H1 (cell line): ENCODE measurements at regions not wholly inside any gene's neighbourhood (a gene's known extent, or its start where the extent isn't known, plus 50 kb on each side); places are given as distances from the start of the nearest gene placed in this dataset.
"Not testable (repeated sequence)": the region's sequence is repeated elsewhere in the genome, so short reads cannot be mapped to it uniquely, and the experiment has no call there.

Source experiments
- CTCF ChIA-PET: fragments of 300-600 bp; sonication (Branson Sonifier 250); formaldehyde crosslinking; loops from one replicate; lab custom pipeline; 2021; ENCODE audit not compliant: partially characterized antibody; lab: Charles Lee
- POLR2A ChIA-PET: fragments of 300-600 bp; sonication (Branson Sonifier 250); formaldehyde crosslinking; loops from one replicate; lab custom pipeline; 2021; ENCODE audit warnings: inconsistent platforms; ENCODE audit not compliant: partially characterized antibody; lab: Charles Lee
- DNase-seq, 2 experiments: peaks; one replicate each; pipeline versions ENCODE4 v3.0.0 to v3.0.0-alpha.2; 2010 to 2022; ENCODE audit warnings: low spot score in 2 of 2, low read depth in 1 of 2, mixed read lengths in 1 of 2
- FAIRE-seq: peaks from 2 replicates; lab custom pipeline; 2011; peaks lifted over from hg19 to GRCh38; lab: Jason Lieb, UNC
- H2AFZ ChIP-seq: 2 replicates; pipeline ENCODE4 v1.8.1; 2012; ENCODE audit warnings: low read length, inconsistent platforms
- H2AK5ac ChIP-seq: 2 replicates; pipeline ENCODE4 v1.6.1; 2013; ENCODE audit warnings: low read depth, low read length
- H2BK120ac ChIP-seq: replicated peaks from 2 replicates; pipeline ENCODE3; 2013; ENCODE audit warnings: low read depth, low read length, inconsistent platforms
- H2BK12ac ChIP-seq: 2 replicates; pipeline ENCODE4 v1.6.1; 2013; ENCODE audit warnings: low read depth, low read length
- H2BK15ac ChIP-seq: 2 replicates; pipeline ENCODE4 v1.6.1; 2013; ENCODE audit warnings: low read length
- H2BK20ac ChIP-seq: 2 replicates; pipeline ENCODE4 v1.6.1; 2013; ENCODE audit warnings: low read length
- H2BK5ac ChIP-seq: 2 replicates; pipeline ENCODE4 v1.6.1; 2013; ENCODE audit warnings: low read depth, low read length
- H3K14ac ChIP-seq: 2 replicates; pipeline ENCODE4 v1.6.1; 2013; ENCODE audit warnings: inconsistent platforms; ENCODE audit not compliant: insufficient read length
- H3K18ac ChIP-seq: 2 replicates; pipeline ENCODE4 v1.6.1; 2013; ENCODE audit warnings: low read length; ENCODE audit errors: extremely low read depth
- H3K23ac ChIP-seq: 2 replicates; pipeline ENCODE4 v1.6.1; 2013; ENCODE audit warnings: inconsistent platforms; ENCODE audit not compliant: insufficient read length
- H3K23me2 ChIP-seq: 2 replicates; pipeline ENCODE4 v1.6.1; 2013; ENCODE audit warnings: low read depth, low read length
- H3K27ac ChIP-seq: 2 replicates; pipeline ENCODE4 v1.6.1; 2011; ENCODE audit warnings: low read depth, low read length, inconsistent platforms
- H3K27me3 ChIP-seq, 4 experiments: replicated peaks in 1 of 4; 1 replicate in 1 of 4; 2 replicates in 3 of 4; pipeline versions ENCODE4 v1.6.1 to v1.8.1; 2011 to 2013; ENCODE audit warnings: low read length in 3 of 4, mild to moderate bottlenecking in 3 of 4, inconsistent platforms in 2 of 4, mixed read lengths in 2 of 4, moderate library complexity in 1 of 4; ENCODE audit not compliant: control insufficient read depth in 3 of 4, insufficient read depth in 3 of 4; ENCODE audit errors: extremely low read depth in 1 of 4
- H3K36me3 ChIP-seq, 4 experiments: 2 replicates each; pipeline versions ENCODE4 v1.6.1 to v1.8.1; 2011 to 2013; ENCODE audit warnings: mild to moderate bottlenecking in 4 of 4, low read length in 3 of 4, moderate library complexity in 2 of 4, control low read depth in 1 of 4, inconsistent platforms in 1 of 4; ENCODE audit not compliant: insufficient read depth in 4 of 4, control insufficient read depth in 2 of 4
- H3K4ac ChIP-seq: replicated peaks from 2 replicates; pipeline ENCODE3; 2013; ENCODE audit warnings: low read length, low read depth, mixed read lengths, inconsistent platforms; ENCODE audit not compliant: insufficient read length
- H3K4me1 ChIP-seq, 4 experiments: replicated peaks in 1 of 4; 1 replicate in 1 of 4; 2 replicates in 3 of 4; pipeline versions ENCODE4 v1.6.1 to v1.8.1; 2011 to 2013; ENCODE audit warnings: low read length in 3 of 4, inconsistent platforms in 2 of 4, mixed read lengths in 1 of 4; ENCODE audit not compliant: insufficient read depth in 4 of 4, control insufficient read depth in 3 of 4
- H3K4me2 ChIP-seq, 2 experiments: 2 replicates each; pipeline versions ENCODE4 v1.6.1 to v1.8.1; 2011 to 2013; ENCODE audit warnings: low read depth in 2 of 2, low read length in 2 of 2, control low read depth in 1 of 2, inconsistent platforms in 1 of 2, mild to moderate bottlenecking in 1 of 2; ENCODE audit not compliant: insufficient read depth in 1 of 2
- H3K4me3 ChIP-seq, 4 experiments: fragments of 200-600, 300-600 bp in 1 of 4; sonication (generic), shearing (Covaris generic), sonication (Bioruptor Twin) in 1 of 4; 2 replicates each; pipeline versions ENCODE4 v1.5.1 to v1.8.1; 2011 to 2016; ENCODE audit warnings: low read length in 4 of 4, low read depth in 3 of 4, control low read depth in 2 of 4, inconsistent platforms in 2 of 4, mild to moderate bottlenecking in 2 of 4, mixed read lengths in 1 of 4, moderate library complexity in 1 of 4; ENCODE audit not compliant: insufficient read depth in 2 of 4; ENCODE audit errors: extremely low read depth in 1 of 4
- H3K56ac ChIP-seq: replicated peaks from 2 replicates; pipeline ENCODE3; 2013; ENCODE audit warnings: low read depth, mild to moderate bottlenecking, mixed read lengths, low read length, inconsistent platforms; ENCODE audit not compliant: insufficient read length
- H3K79me1 ChIP-seq: 2 replicates; pipeline ENCODE4 v1.6.1; 2013; ENCODE audit warnings: low read depth, low read length, control low read depth
- H3K79me2 ChIP-seq, 2 experiments: 2 replicates each; pipeline versions ENCODE4 v1.6.1 to v1.8.1; 2012 to 2013; ENCODE audit warnings: low read length in 2 of 2, mild to moderate bottlenecking in 2 of 2, inconsistent platforms in 1 of 2; ENCODE audit not compliant: insufficient read depth in 2 of 2, control insufficient read depth in 1 of 2
- H3K9ac ChIP-seq, 4 experiments: replicated peaks in 1 of 4; 1 replicate in 1 of 4; 2 replicates in 3 of 4; pipeline versions ENCODE4 v1.6.1 to v1.8.1; 2011 to 2013; ENCODE audit warnings: low read depth in 3 of 4, low read length in 3 of 4, control low read depth in 2 of 4, mild to moderate bottlenecking in 2 of 4, moderate library complexity in 2 of 4, inconsistent platforms in 1 of 4; ENCODE audit errors: extremely low read depth in 1 of 4
- H3K9me3 ChIP-seq, 2 experiments: 2 replicates each; pipeline versions ENCODE4 v1.6.1 to v1.8.1; 2012 to 2013; ENCODE audit warnings: mild to moderate bottlenecking in 2 of 2, moderate library complexity in 2 of 2, control low read depth in 1 of 2, inconsistent platforms in 1 of 2, low read depth in 1 of 2, low read length in 1 of 2, mixed read lengths in 1 of 2; ENCODE audit not compliant: insufficient read depth in 2 of 2
- H4K20me1 ChIP-seq, 2 experiments: replicated peaks in 1 of 2; 2 replicates each; pipeline versions ENCODE3 to v1.8.1; 2011 to 2013; ENCODE audit warnings: inconsistent platforms in 2 of 2, low read length in 2 of 2, mild to moderate bottlenecking in 1 of 2; ENCODE audit not compliant: insufficient read depth in 2 of 2, control insufficient read depth in 1 of 2
- H4K5ac ChIP-seq: 2 replicates; pipeline ENCODE4 v1.6.1; 2013; ENCODE audit warnings: low read length, low read depth, mixed read lengths, inconsistent platforms; ENCODE audit not compliant: insufficient read length
- H4K8ac ChIP-seq: 2 replicates; pipeline ENCODE4 v1.8.0; 2013; ENCODE audit warnings: mild to moderate bottlenecking, moderate library complexity, low read length, inconsistent platforms; ENCODE audit not compliant: insufficient read depth; ENCODE audit errors: extremely low read depth
- H4K91ac ChIP-seq: replicated peaks from 2 replicates; pipeline ENCODE3; 2013; ENCODE audit warnings: low read length, mixed read lengths, inconsistent platforms; ENCODE audit not compliant: insufficient read length
- WGBS, 2 experiments: shearing (Covaris generic) in 1 of 2; methylation state at CpG; one replicate each; pipeline versions ENCODE4 v1.1.6 to v1.1.7; 2013 to 2015; ENCODE audit warnings: low lambda C conversion rate in 2 of 2, mixed read lengths in 2 of 2, inconsistent platforms in 1 of 2, low coverage in 1 of 2, missing lambda C conversion rate in 1 of 2; ENCODE audit not compliant: insufficient replicate concordance in 2 of 2, insufficient coverage in 1 of 2, insufficient read length in 1 of 2; ENCODE audit errors: extremely low coverage in 1 of 2, missing lambda C conversion rate in 1 of 2; 5-methylcytosine and 5-hydroxymethylcytosine counted together
- TF ChIP-seq, protein P1 (sequence below), 3 experiments: IDR thresholded peaks; 1 replicate in 2 of 3; 2 replicates in 1 of 3; pipeline versions ENCODE4 v1.5.1 to v1.6.1; 2011; ENCODE audit warnings: low read length in 3 of 3, mild to moderate bottlenecking in 3 of 3, inconsistent platforms in 2 of 3, low read depth in 1 of 3, moderate library complexity in 1 of 3; ENCODE audit not compliant: insufficient read depth in 1 of 3; ENCODE audit errors: control extremely low read depth in 1 of 3

DNA sequence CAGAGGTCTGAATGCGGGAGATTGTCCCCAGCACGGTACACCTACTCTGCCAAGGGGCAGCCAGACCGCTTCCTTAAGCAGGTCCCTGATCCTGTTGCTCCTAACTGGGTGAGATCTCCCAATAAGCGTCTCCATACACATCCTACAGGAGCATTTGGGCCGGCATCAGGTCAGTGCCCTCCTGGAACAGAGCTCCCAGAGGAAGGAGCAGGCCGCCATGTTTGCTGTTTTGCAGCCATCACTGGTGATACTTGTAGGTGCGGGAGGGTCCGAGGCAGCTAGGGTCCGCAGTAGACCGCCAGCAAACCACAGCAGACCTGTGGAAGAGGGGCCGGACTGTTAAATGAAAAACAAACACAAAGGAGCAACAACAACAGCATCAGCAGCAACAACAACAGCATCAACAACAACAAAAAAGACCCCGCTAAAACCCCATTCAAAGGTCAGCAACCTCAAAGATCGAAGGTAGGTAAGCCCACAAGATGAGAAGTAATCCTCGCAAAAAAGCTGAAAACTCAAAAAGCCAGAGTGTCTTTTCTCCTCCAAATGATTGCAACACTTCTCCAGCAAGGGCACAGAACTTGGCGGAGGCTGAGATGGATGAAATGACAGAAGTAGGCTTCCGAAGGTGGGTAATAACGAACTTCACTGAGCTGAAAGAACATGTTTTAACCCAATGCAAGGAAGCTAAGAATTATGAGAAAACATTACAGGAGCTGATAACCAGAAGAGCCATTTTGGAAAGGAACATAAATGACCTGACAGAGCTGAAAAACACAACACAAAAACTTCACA is 79.0 kb upstream of the CDH7 start (continued):
- TF ChIP-seq, protein P1, sequence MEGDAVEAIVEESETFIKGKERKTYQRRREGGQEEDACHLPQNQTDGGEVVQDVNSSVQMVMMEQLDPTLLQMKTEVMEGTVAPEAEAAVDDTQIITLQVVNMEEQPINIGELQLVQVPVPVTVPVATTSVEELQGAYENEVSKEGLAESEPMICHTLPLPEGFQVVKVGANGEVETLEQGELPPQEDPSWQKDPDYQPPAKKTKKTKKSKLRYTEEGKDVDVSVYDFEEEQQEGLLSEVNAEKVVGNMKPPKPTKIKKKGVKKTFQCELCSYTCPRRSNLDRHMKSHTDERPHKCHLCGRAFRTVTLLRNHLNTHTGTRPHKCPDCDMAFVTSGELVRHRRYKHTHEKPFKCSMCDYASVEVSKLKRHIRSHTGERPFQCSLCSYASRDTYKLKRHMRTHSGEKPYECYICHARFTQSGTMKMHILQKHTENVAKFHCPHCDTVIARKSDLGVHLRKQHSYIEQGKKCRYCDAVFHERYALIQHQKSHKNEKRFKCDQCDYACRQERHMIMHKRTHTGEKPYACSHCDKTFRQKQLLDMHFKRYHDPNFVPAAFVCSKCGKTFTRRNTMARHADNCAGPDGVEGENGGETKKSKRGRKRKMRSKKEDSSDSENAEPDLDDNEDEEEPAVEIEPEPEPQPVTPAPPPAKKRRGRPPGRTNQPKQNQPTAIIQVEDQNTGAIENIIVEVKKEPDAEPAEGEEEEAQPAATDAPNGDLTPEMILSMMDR (IDR thresholded peaks at IDR 0.05; ENCODE audit: control extremely low read depth in 1 of 3, insufficient read depth in 1 of 3, low read depth in 1 of 3, low read length in 3 of 3): no peak

DNA sequence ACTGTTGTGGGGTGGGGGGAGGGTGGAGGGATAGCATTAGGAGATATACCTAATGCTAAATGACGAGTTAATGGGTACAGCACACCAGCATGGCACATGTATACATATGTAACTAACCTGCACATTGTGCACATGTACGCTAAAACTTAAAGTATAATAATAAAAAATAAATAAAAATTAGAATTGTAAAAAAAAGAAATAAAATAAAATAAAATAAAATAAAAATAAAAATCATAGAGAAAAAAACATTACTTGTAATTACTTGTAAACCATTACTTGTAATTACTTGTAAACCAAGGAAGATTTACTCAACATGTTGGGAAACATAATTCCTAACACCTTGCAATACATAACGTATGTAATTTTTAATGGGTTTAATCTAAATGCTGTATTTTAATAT is 80.7 kb upstream of the CDH7 start:
- H3K27ac ChIP-seq, H3K4ac ChIP-seq, H4K5ac ChIP-seq, H3K4me3 ChIP-seq, CTCF ChIA-PET, H3K4me1 ChIP-seq, H3K18ac ChIP-seq, H2AK5ac ChIP-seq, H3K9ac ChIP-seq, DNase-seq, H3K79me2 ChIP-seq, H3K9me3 ChIP-seq, H3K27me3 ChIP-seq, H2AFZ ChIP-seq, H3K14ac ChIP-seq, H2BK12ac ChIP-seq, H2BK5ac ChIP-seq, H3K56ac ChIP-seq, POLR2A ChIA-PET, H2BK15ac ChIP-seq, H3K79me1 ChIP-seq, H4K20me1 ChIP-seq, H3K23ac ChIP-seq, FAIRE-seq, H4K91ac ChIP-seq, H2BK120ac ChIP-seq, H3K4me2 ChIP-seq, H4K8ac ChIP-seq, H3K23me2 ChIP-seq, H3K36me3 ChIP-seq, H2BK20ac ChIP-seq: not testable (repeated sequence)
- 99% methylated on average over 3 of the region's 3 CpGs; no CpG with 5 or more reads in 1 of the 2 experiments for WGBS, 2 experiments
